ENCODE measurements at regions not wholly inside any gene's neighbourhood (a gene's known extent, or its start where the extent isn't known, plus 50 kb on each side); places are given as distances from the start of the nearest gene placed in this dataset.

- no peak for TF ChIP-seq CTCF (IDR thresholded peaks at IDR 0.05; ENCODE audit: low read length)
- no peak for TF ChIP-seq EZH2 (IDR thresholded peaks at IDR 0.05; ENCODE audit: borderline replicate concordance, low read length)
These were observed 143.4 kb downstream of the BARHL2 start for GRCh38 chr1:90573736-90574135.
